ENCODE measurements at regions not wholly inside any gene's neighbourhood (a gene's known extent, or its start where the extent isn't known, plus 50 kb on each side); places are given as distances from the start of the nearest gene placed in this dataset.
"Not testable (repeated sequence)": the region's sequence is repeated elsewhere in the genome, so short reads cannot be mapped to it uniquely, and the experiment has no call there.

- TF ChIP-seq CTCF (IDR thresholded peaks at IDR 0.05; ENCODE audit: low read depth, low read length, missing control alignments), result no peak
- DNase-seq (ENCODE audit: extremely low read depth, low read depth), result no peak
- H3K4me3 ChIP-seq (replicated peaks; ENCODE audit: low read depth, low read length), result no peak overlapping the region
Measured at GRCh38 chr13:76586842-76587241, 299.4 kb downstream of the KCTD12 start.

- no peak for DNase-seq (ENCODE audit: extremely low read depth, low read depth)
- no peak overlapping the region for H3K4me3 ChIP-seq (replicated peaks; ENCODE audit: low read depth, low read length)
- no peak for TF ChIP-seq CTCF (IDR thresholded peaks at IDR 0.05; ENCODE audit: low read depth, low read length, missing control alignments)
Measured at GRCh38 chr13:76579701-76580100, 306.5 kb downstream of the KCTD12 start.

GRCh38 chr13:76575634-76576033 is 310.6 kb downstream of the KCTD12 start:
- DNase-seq (ENCODE audit: extremely low read depth, low read depth); H3K4me3 ChIP-seq (replicated peaks; ENCODE audit: low read depth, low read length): not testable (repeated sequence)

- DNase-seq (ENCODE audit: extremely low read depth, low read depth), result no peak
- TF ChIP-seq CTCF (IDR thresholded peaks at IDR 0.05; ENCODE audit: low read depth, low read length, missing control alignments), result no peak
Measured at GRCh38 chr13:76570510-76570971, 315.7 kb downstream of the KCTD12 start.

GRCh38 chr13:76556627-76557026 is 329.6 kb downstream of the KCTD12 start:
- TF ChIP-seq CTCF (IDR thresholded peaks at IDR 0.05; ENCODE audit: low read depth, low read length, missing control alignments), result no peak
- H3K4me3 ChIP-seq (replicated peaks; ENCODE audit: low read depth, low read length), result no peak overlapping the region
- DNase-seq (ENCODE audit: extremely low read depth, low read depth), result no peak

More at GRCh38 chr13:76570510-76570971, 315.7 kb downstream of the KCTD12 start:
- H3K4me3 ChIP-seq (replicated peaks; ENCODE audit: low read depth, low read length), result no peak overlapping the region

- no peak overlapping the region for H3K4me3 ChIP-seq (replicated peaks; ENCODE audit: low read depth, low read length)
- no peak for TF ChIP-seq CTCF (IDR thresholded peaks at IDR 0.05; ENCODE audit: low read depth, low read length, missing control alignments)
- no peak for DNase-seq (ENCODE audit: extremely low read depth, low read depth)
Measured at GRCh38 chr13:76552807-76553206, 333.4 kb downstream of the KCTD12 start.

- DNase-seq (ENCODE audit: extremely low read depth, low read depth), result no peak
- H3K4me3 ChIP-seq (replicated peaks; ENCODE audit: low read depth, low read length), result no peak overlapping the region
- TF ChIP-seq CTCF (IDR thresholded peaks at IDR 0.05; ENCODE audit: low read depth, low read length, missing control alignments), result no peak
Measured at GRCh38 chr13:76552041-76552772, 334.0 kb downstream of the KCTD12 start.
